ENCODE measurements at regions not wholly inside any gene's neighbourhood (a gene's known extent, or its start where the extent isn't known, plus 50 kb on each side); places are given as distances from the start of the nearest gene placed in this dataset.
A peak's percentile ranks its signal among the peaks of the same experiment; 100 is the strongest.
"Not testable (repeated sequence)": the region's sequence is repeated elsewhere in the genome, so short reads cannot be mapped to it uniquely, and the experiment has no call there.

- no peak for TF ChIP-seq CTCF (IDR thresholded peaks at IDR 0.05; ENCODE audit: insufficient read depth, low read depth, low read length, missing control alignments)
- no peak overlapping the region for H3K4me3 ChIP-seq (ENCODE audit: low read length)
- DNase-seq (ENCODE audit: low read depth): peak; percentile 71
Observed at GRCh38 chr1:212514056-212514614, 81.4 kb downstream of the NENF start.

DNA sequence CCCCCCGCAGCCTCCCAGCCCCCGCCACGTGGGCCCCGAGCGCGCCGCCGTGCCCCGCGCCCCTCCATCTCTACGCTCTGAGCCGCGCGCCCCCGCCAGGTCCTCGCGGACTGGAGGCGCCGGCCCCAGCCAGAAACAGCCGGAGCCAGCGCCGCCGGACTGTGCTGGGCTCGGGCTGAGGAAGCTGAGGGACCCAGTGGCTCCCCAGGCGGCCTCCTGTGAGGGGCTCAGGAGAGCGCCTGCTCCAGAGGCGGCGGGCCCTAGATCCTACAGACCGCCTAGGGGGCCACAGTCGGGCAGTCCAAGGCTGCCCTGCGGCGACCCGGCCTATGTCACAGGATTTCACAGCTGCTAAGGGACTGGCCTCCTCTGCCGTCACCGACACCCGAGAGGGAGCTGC lies 82.1 kb downstream of the NENF start:
- DNase-seq (ENCODE audit: low read depth): no peak
- no peak for TF ChIP-seq CTCF (IDR thresholded peaks at IDR 0.05; ENCODE audit: insufficient read depth, low read depth, low read length, missing control alignments)
- no peak overlapping the region for H3K4me3 ChIP-seq (ENCODE audit: low read length)

DNA sequence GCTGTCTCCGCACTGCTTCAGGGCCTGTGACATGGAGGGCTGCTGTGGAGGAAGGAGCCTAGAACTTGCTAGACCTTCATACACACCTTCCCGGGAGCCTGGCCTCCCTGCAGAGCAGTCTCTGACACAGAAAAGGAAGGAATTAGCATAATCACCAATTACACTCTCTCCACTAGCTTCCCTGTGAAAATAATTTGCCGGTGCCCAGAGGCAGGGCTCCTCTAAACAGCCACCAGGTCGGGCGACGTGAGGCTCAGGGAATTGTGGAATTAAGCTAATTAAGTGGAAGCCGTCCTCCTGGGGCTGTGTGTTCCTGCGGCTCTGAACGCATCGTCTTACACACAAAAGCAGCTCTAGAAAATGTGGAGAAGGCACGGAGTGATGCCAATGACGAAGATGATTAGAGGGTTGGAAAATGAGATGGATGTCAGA lies 82.6 kb downstream of the NENF start:
- TF ChIP-seq CTCF (IDR thresholded peaks at IDR 0.05; ENCODE audit: insufficient read depth, low read depth, low read length, missing control alignments): no peak
- H3K4me3 ChIP-seq (ENCODE audit: low read length): no peak overlapping the region
- DNase-seq (ENCODE audit: low read depth): no peak

GRCh38 chr1:212516012-212516411 lies 83.3 kb downstream of the NENF start:
- not testable (repeated sequence) for H3K4me3 ChIP-seq (ENCODE audit: low read length)

DNA sequence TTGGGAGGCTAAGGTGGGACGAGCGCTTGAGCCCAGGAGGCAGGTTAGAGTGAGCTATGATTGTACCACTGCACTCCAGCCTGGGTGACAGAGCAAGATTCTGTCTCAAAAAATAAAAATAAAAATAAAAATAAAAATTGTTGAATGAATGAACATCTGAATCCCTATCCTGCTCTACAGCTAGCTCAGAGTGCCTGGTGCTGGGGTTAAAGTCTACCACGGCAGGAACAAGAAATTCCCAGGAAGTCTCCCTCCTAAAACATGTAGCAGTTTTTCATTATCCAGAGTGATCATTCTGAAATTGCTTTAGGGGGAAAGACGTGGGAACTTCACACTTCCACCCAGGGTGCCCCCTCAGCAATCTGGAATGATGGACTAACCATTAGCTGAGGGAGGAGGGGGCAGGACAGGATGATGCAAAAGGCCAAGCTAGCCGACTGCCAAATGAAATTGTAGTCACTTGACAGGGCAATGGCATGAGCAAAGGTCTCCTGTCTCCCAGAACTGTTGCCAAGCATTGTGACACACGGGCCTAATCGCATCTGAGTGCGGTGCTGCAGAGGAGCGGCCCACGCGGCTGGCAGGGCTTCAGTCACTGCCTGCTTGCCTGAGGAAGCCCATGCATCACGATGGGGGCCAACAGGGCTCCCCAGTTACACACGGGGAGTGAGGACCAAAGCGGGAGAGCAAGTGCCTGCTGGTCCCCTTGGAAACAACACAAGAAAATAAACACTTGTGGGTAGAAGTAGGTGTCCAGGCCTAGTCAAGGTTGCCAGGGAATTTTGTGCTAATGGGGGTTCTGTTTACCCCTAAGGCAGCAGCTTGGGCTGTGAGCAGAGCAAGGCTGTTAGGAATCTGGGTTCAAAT lies 85.7 kb downstream of the NENF start:
- no peak overlapping the region for H3K4me3 ChIP-seq (ENCODE audit: low read length)
- TF ChIP-seq CTCF (IDR thresholded peaks at IDR 0.05; ENCODE audit: insufficient read depth, low read depth, low read length, missing control alignments): no peak
- DNase-seq (ENCODE audit: low read depth): peak; percentile 45

More at GRCh38 chr1:212516012-212516411, 83.3 kb downstream of the NENF start:
- DNase-seq (ENCODE audit: low read depth): not testable (repeated sequence)

DNA sequence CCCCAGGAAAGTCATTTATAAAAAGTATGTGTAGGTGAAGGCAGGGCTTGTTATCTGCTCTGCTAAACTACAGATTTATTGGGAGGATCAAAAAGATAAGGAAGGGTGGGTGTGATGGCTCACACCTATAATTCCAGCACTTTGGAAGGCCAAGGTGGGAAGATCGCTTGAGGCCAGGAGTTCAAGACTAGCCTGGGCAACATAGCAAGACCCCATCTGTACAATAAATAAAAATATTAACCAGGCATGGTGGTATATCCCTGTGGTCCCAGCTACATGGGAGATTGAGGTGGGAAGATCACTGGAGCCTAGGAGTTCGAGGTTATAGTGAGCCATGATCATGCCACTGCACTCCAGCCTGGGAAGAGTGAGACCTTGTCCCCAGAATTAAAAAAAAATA lies 86.4 kb downstream of the NENF start:
- TF ChIP-seq CTCF (IDR thresholded peaks at IDR 0.05; ENCODE audit: insufficient read depth, low read depth, low read length, missing control alignments): no peak
- no peak overlapping the region for H3K4me3 ChIP-seq (ENCODE audit: low read length)
- no peak for DNase-seq (ENCODE audit: low read depth)

GRCh38 chr1:212520299-212520698 lies 87.6 kb downstream of the NENF start:
- no peak overlapping the region for H3K4me3 ChIP-seq (ENCODE audit: low read length)
- TF ChIP-seq CTCF (IDR thresholded peaks at IDR 0.05; ENCODE audit: insufficient read depth, low read depth, low read length, missing control alignments): no peak
- no peak for DNase-seq (ENCODE audit: low read depth)
